Esophagus muscularis mucosa (tissue), 4 donors: ENCODE measurements at regions not wholly inside any gene's neighbourhood (a gene's known extent, or its start where the extent isn't known, plus 50 kb on each side); places are given as distances from the start of the nearest gene placed in this dataset.

Experiments used
- DNase-seq: peaks from one replicate; pipeline ENCODE4 v3.0.0-alpha.2; 2017; ENCODE audit errors: extremely low spot score
- H3K27ac ChIP-seq, 4 donors: fragments of 200-600 bp; sonication (generic); replicated peaks in 1 of 4; 1 replicate in 3 of 4; 2 replicates in 1 of 4; pipeline ENCODE4 v1.5.1; 2016 to 2019; ENCODE audit warnings: mild to moderate bottlenecking in 1 of 4
- H3K27me3 ChIP-seq, 4 donors: fragments of 200-600 bp; sonication (generic); one replicate each; pipeline versions ENCODE4 v1.5.1 to v1.6.0; 2016 to 2019
- H3K36me3 ChIP-seq, 4 donors: fragments of 200-600 bp; sonication (generic); one replicate each; pipeline ENCODE4 v1.5.1; 2016 to 2019
- H3K4me1 ChIP-seq, 4 donors: fragments of 200-600 bp; sonication (generic); one replicate each; pipeline ENCODE4 v1.5.1; 2016 to 2019
- H3K4me3 ChIP-seq, 4 donors: fragments of 200-600 bp; sonication (generic); 1 replicate in 2 of 4; 2 replicates in 2 of 4; pipeline ENCODE4 v1.5.1; 2016 to 2019; ENCODE audit warnings: mild to moderate bottlenecking in 4 of 4, moderate library complexity in 1 of 4
- H3K9me3 ChIP-seq, 4 donors: fragments of 200-600 bp; sonication (generic); 1 replicate in 3 of 4; 2 replicates in 1 of 4; pipeline ENCODE4 v1.5.1; 2016 to 2019
- CTCF ChIP-seq, 3 experiments: fragments of 200-600 bp in 2 of 3; fragments of 450-650 bp in 1 of 3; sonication (generic) in 2 of 3; IDR thresholded peaks; one replicate each; pipeline ENCODE4 v1.5.1; 2017 to 2019; ENCODE audit warnings: antibody characterized with exemption in 3 of 3, mild to moderate bottlenecking in 2 of 3, moderate library complexity in 1 of 3
- EP300 ChIP-seq: sonication (generic); formaldehyde crosslinking; IDR thresholded peaks from one replicate; pipeline ENCODE4 v1.6.1; 2017; ENCODE audit warnings: antibody characterized with exemption
- POLR2A ChIP-seq: fragments of 450-650 bp; IDR thresholded peaks from one replicate; pipeline ENCODE4 v1.6.1; 2017; ENCODE audit warnings: antibody characterized with exemption, moderate library complexity, mild to moderate bottlenecking, low read depth
- POLR2AphosphoS5 ChIP-seq, 2 donors: sonication (generic); formaldehyde crosslinking; IDR thresholded peaks; one replicate each; pipeline ENCODE4 v1.6.1; 2017; ENCODE audit warnings: antibody characterized with exemption in 2 of 2
- WGBS: methylation state at CpG from one replicate; pipeline ENCODE4 v1.1.5; 2018; 5-methylcytosine and 5-hydroxymethylcytosine counted together
- intact Hi-C: fragments of 100-400 bp; cut with DNase I; formaldehyde crosslinking; loops from one replicate; pipeline ENCODE4 v1.15.1; 2023

- no peak for TF ChIP-seq EP300
- TF ChIP-seq POLR2AphosphoS5 (IDR thresholded peaks at IDR 0.05): no peak
- no peak for TF ChIP-seq POLR2A
- TF ChIP-seq CTCF (IDR thresholded peaks at IDR 0.05): no peak
- no peaks in the 10 kb centered on the region for H3K9me3 ChIP-seq
- H3K4me3 ChIP-seq: no peak overlapping the region
- H3K4me1 ChIP-seq: no peaks in the 10 kb centered on the region
- H3K36me3 ChIP-seq: no peaks in the 10 kb centered on the region
- H3K27me3 ChIP-seq: peaks cover 0 to 33% (median 0%) of the 10 kb centered on the region in 4 donors
- no peak overlapping the region for H3K27ac ChIP-seq
- WGBS: 76% methylated on average over 8 of the region's 8 CpGs
- DNase-seq: peak; percentile 72
- intact Hi-C loops: no loop called here
Measured at GRCh38 chr20:22520381-22520780, 64.0 kb downstream of the FOXA2 start.

- Histone ChIP-seq H3K36me3 (no peaks in the 10 kb centered on the region), H3K4me1 (no peaks in the 10 kb centered on the region), H3K27ac (no peak overlapping the region), H3K4me3 (no peak overlapping the region), H3K27me3 (peaks cover 0 to 29% (median 1%) of the 10 kb centered on the region in 4 donors), H3K9me3 (no peaks in the 10 kb centered on the region)
- intact Hi-C loops: no loop called here
- 72% methylated on average over 4 of the region's 5 CpGs for WGBS
- no peak for TF ChIP-seq EP300
- peak; percentile 87 for DNase-seq
Measured at GRCh38 chr20:22515264-22515663, 69.1 kb downstream of the FOXA2 start.

GRCh38 chr20:22513574-22513973 is 70.8 kb downstream of the FOXA2 start:
- TF ChIP-seq CTCF (IDR thresholded peaks at IDR 0.05) (no peak), POLR2A (no peak), EP300 (no peak), POLR2AphosphoS5 (IDR thresholded peaks at IDR 0.05) (no peak)
- H3K4me3 ChIP-seq: no peak overlapping the region
- no peak overlapping the region for H3K27ac ChIP-seq
- H3K36me3 ChIP-seq: no peaks in the 10 kb centered on the region
- WGBS: 66% methylated on average over 4 of the region's 4 CpGs
- intact Hi-C loops: no loop called here
- DNase-seq: no peak
- peaks cover 0 to 28% (median 1%) of the 10 kb centered on the region in 4 donors for H3K27me3 ChIP-seq
- no peaks in the 10 kb centered on the region for H3K9me3 ChIP-seq
- H3K4me1 ChIP-seq: no peaks in the 10 kb centered on the region

- Histone ChIP-seq H3K4me3 (no peak overlapping the region), H3K36me3 (no peaks in the 10 kb centered on the region), H3K4me1 (no peaks in the 10 kb centered on the region), H3K27ac (no peak overlapping the region), H3K9me3 (no peaks in the 10 kb centered on the region), H3K27me3 (peaks cover 0 to 29% (median 1%) of the 10 kb centered on the region in 4 donors)
- 58% methylated on average over 1 of the region's 1 CpG for WGBS
- intact Hi-C loops: no loop called here
- TF ChIP-seq EP300: no peak
- no peak for TF ChIP-seq POLR2A
- no peak for TF ChIP-seq POLR2AphosphoS5 (IDR thresholded peaks at IDR 0.05)
- no peak for TF ChIP-seq CTCF (IDR thresholded peaks at IDR 0.05)
- peak; percentile 64 for DNase-seq
Measured at GRCh38 chr20:22512911-22513489, 71.4 kb downstream of the FOXA2 start.

GRCh38 chr20:22511943-22512910 is 72.1 kb downstream of the FOXA2 start:
- Histone ChIP-seq H3K4me3 (no peak overlapping the region), H3K9me3 (no peaks in the 10 kb centered on the region), H3K27ac (no peak overlapping the region), H3K4me1 (no peaks in the 10 kb centered on the region), H3K36me3 (no peaks in the 10 kb centered on the region), H3K27me3 (peaks cover 0 to 28% (median 1%) of the 10 kb centered on the region in 4 donors)
- intact Hi-C loops: no loop called here
- no peak for TF ChIP-seq POLR2A
- no peak for TF ChIP-seq POLR2AphosphoS5 (IDR thresholded peaks at IDR 0.05)
- TF ChIP-seq EP300: no peak
- no peak for TF ChIP-seq CTCF (IDR thresholded peaks at IDR 0.05)
- peak; percentile 90 for DNase-seq
- 47% methylated on average over 17 of the region's 17 CpGs for WGBS
